ENCODE measurements at regions not wholly inside any gene's neighbourhood (a gene's known extent, or its start where the extent isn't known, plus 50 kb on each side); places are given as distances from the start of the nearest gene placed in this dataset.
A peak's percentile ranks its signal among the peaks of the same experiment; 100 is the strongest.

DNA sequence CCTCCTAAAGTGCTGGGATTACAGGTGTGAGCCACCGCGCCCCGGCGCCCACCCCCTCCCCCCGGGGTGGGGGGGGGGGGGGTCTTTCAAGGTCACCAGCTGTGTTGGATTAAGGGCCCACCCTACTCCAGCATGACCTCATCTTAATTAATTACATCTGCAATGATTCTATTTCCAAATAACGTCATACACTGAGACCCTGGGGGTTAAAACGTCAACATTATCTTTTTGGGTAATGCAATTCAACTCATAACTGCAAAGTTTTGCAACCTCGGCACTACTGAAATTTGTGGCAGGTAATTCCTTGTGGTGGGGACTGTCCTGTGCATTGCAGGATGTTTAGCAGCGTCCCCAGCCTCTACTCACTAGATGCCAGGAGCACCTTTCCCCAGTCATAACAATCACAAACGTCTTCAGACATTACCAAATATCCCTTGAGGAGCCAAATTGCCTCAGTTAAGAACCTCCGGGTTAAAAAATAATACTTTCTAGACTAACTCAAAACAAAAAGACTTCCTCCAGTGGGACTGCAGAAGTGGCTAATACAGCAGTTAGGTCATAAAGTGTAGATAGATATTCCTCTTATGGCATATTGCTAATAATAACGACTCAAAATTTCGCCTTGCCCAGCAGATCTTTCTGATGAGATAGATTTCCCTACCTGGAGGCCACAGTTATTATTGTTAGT lies 233.0 kb upstream of the KAZN start:
- Histone ChIP-seq H3K9ac (ENCODE audit: low read depth, low read length) (no peak overlapping the region), H3K4me3 (ENCODE audit: low read length) (no peak overlapping the region), H3K9me3 (replicated peaks; ENCODE audit: low read length) (no peaks in the 10 kb centered on the region), H3K4me1 (ENCODE audit: control insufficient read depth, insufficient read depth, low read length) (peaks cover 27% of the 10 kb centered on the region), H3K4me2 (ENCODE audit: low read length) (no peak overlapping the region), H3K27me3 (ENCODE audit: control insufficient read depth, insufficient read depth, low read length) (no peaks in the 10 kb centered on the region), H3K36me3 (ENCODE audit: insufficient read depth, low read length) (no peaks in the 10 kb centered on the region)

DNA sequence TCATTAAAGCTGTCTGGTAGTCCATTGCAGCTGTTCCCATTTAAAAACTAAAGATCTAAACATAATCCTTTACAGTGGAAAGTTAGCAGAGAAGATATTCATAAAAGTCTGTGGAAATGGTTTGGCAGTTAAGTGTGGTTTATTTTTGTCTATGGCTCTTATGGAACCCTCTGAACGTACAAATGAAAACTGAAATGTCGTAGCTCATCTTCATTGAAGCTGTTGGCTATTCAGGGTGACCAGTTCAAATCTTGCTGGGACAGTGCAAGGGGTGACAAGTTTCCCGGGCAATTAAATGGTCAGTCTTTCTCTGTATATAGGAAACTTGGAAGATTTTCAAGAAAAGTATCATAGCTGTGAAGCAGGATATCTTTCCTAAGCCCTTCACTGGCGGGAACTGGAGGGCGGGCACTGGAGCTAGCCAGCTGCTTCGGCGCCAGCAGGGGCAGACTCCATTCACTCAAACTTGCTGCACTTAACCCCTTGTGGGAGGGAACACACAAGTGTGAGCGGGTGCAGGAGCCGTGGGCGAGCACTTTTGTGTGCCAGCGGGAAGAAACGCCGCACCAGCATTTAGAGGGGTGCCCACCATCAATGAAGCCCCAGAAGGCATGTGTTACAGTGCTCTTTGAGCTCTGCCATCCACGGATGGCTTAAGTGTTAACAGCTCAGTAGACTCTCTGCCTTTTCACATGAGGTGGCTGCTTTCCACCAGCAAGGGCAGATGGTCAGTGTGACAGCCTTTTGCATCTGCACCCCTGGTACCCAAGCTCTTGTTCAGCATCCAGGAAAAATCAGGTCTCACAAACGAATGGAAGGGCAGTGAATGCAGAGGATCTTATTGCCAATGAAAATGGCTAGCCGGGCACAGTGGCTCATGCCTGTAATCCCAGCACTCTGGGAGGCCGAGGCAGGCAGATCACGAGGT lies 232.1 kb upstream of the KAZN start:
- peak overlapping the region; percentile 66 for H3K4me2 ChIP-seq (ENCODE audit: low read length)
- H3K27me3 ChIP-seq (ENCODE audit: control insufficient read depth, insufficient read depth, low read length), result no peaks in the 10 kb centered on the region
- peak overlapping the region; percentile 25 for H3K4me3 ChIP-seq (ENCODE audit: low read length)
- no peaks in the 10 kb centered on the region for H3K36me3 ChIP-seq (ENCODE audit: insufficient read depth, low read length)
- H3K9ac ChIP-seq (ENCODE audit: low read depth, low read length), result no peak overlapping the region
- peaks cover 18% of the 10 kb centered on the region for H3K4me1 ChIP-seq (ENCODE audit: control insufficient read depth, insufficient read depth, low read length)
- H3K9me3 ChIP-seq (replicated peaks; ENCODE audit: low read length), result no peaks in the 10 kb centered on the region

DNA sequence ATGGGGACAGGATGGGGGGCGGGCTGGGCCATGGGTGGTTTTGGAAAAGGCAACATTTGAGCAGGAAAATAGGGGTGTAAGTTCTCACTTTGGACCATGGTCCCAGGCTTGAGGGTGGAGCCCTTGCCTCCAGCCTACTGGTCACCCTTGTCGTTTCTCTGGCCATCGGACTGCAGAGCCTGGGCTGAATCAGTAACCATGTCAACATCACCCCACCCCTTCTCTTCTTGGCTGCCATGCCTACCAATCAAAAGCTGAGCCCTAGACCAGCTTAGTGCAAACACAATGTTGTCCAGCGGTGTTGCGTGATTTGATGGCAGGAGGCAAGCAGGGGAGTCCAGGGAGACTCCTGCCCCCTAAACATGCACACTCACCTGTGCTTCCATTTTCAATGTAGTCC lies 231.0 kb upstream of the KAZN start:
- Histone ChIP-seq H3K9ac (ENCODE audit: low read depth, low read length) (no peak overlapping the region), H3K27me3 (ENCODE audit: control insufficient read depth, insufficient read depth, low read length) (no peaks in the 10 kb centered on the region), H3K4me1 (ENCODE audit: control insufficient read depth, insufficient read depth, low read length) (peaks cover 24% of the 10 kb centered on the region), H3K4me2 (ENCODE audit: low read length) (no peak overlapping the region), H3K9me3 (replicated peaks; ENCODE audit: low read length) (no peaks in the 10 kb centered on the region), H3K4me3 (ENCODE audit: low read length) (no peak overlapping the region), H3K36me3 (ENCODE audit: insufficient read depth, low read length) (no peaks in the 10 kb centered on the region)

DNA sequence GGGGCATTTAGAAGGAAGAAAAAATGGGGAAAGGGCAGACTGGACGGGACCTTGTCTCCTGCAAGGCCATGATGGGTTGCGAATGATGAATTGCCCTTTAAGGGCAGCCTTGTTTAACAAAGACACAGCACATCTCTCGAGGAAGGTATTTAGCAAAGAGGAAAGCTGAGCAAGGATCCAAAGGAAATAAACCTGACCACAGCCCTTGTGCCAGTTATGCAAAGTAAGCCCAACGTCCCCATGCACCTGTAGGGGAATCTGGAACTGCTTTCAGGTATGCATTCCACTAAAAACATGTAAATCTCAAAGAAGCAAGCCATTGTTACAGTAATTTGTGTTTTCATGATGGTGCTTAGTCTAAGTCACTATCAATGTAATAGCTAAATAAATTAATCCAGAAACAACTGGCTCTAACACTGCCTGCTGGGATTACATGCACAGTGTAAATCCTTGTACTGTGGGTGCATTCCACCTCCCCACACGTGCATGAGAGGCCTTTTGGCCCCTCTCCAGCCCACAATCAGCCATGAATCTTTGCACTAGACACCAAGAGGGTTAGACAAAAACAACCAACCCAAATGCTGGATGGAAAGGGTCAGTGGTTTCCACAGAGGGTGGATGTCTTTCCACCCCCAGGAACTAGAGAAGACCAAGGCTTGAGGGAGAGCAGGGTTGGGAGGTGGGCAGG lies 228.8 kb upstream of the KAZN start:
- H3K4me3 ChIP-seq (ENCODE audit: low read length), result no peak overlapping the region
- H3K27me3 ChIP-seq (ENCODE audit: control insufficient read depth, insufficient read depth, low read length), result no peaks in the 10 kb centered on the region
- no peak overlapping the region for H3K9ac ChIP-seq (ENCODE audit: low read depth, low read length)
- no peaks in the 10 kb centered on the region for H3K36me3 ChIP-seq (ENCODE audit: insufficient read depth, low read length)
- H3K4me2 ChIP-seq (ENCODE audit: low read length), result no peak overlapping the region
- H3K9me3 ChIP-seq (replicated peaks; ENCODE audit: low read length), result no peaks in the 10 kb centered on the region
- peaks cover 28% of the 10 kb centered on the region for H3K4me1 ChIP-seq (ENCODE audit: control insufficient read depth, insufficient read depth, low read length)

DNA sequence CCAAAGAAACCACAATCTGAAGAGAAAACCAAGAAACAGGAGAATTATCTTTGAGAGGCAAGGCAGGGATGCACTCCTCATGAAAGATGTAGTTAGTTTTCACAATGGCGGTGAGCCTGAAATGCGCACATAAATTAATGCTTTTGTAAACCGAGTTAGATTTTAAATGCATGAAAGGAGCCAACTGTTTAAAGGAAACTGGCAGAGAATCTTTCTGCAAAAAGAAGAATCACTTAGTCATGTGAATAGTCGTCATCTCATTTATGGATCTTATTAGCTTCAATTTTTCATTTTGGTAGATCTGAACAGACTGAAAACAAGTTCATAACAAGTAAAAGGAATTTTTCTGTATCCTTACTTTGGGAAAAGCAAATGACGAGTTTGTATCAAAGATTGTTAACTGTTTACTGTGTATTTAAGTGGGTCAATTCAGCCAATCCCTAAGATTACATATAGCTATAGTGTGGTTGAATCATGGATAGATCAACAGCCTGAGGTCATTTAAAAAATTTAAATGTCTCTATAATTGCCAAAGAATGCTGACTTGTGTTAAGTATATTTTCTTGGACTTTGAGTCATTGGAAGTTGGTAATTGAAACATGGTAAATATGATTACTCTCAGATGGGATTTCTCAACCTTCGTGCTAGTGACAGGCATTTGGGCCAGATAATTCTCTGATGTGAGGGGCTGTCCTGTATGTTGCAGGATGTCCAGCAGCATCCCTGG lies 226.6 kb upstream of the KAZN start:
- Histone ChIP-seq H3K4me2 (ENCODE audit: low read length) (no peak overlapping the region), H3K9me3 (replicated peaks; ENCODE audit: low read length) (no peaks in the 10 kb centered on the region), H3K9ac (ENCODE audit: low read depth, low read length) (no peak overlapping the region), H3K27me3 (ENCODE audit: control insufficient read depth, insufficient read depth, low read length) (no peaks in the 10 kb centered on the region), H3K4me3 (ENCODE audit: low read length) (no peak overlapping the region), H3K36me3 (ENCODE audit: insufficient read depth, low read length) (no peaks in the 10 kb centered on the region), H3K4me1 (ENCODE audit: control insufficient read depth, insufficient read depth, low read length) (peaks cover 18% of the 10 kb centered on the region)

DNA sequence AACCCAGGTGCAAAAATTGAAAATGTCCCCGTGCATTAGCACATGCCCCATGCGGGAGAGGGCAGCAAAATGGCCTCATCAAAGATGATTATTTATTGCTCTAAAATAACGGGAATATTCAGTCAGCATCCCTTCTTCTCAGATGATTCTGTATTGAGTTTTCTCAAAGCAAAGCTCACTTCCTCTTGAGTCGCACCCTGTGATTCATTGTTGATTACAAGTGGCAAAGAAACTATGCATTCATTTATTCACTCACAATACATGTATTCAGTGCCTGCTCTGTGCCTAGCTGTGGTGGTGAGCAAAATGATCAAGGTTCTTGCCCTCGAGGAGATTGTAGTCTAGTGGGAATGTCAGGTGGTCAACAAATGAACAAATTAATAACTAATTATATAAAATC lies 226.0 kb upstream of the KAZN start:
- H3K27me3 ChIP-seq (ENCODE audit: control insufficient read depth, insufficient read depth, low read length), result no peaks in the 10 kb centered on the region
- H3K4me2 ChIP-seq (ENCODE audit: low read length), result no peak overlapping the region
- peaks cover 23% of the 10 kb centered on the region for H3K4me1 ChIP-seq (ENCODE audit: control insufficient read depth, insufficient read depth, low read length)
- no peaks in the 10 kb centered on the region for H3K36me3 ChIP-seq (ENCODE audit: insufficient read depth, low read length)
- H3K9ac ChIP-seq (ENCODE audit: low read depth, low read length), result no peak overlapping the region
- no peaks in the 10 kb centered on the region for H3K9me3 ChIP-seq (replicated peaks; ENCODE audit: low read length)
- no peak overlapping the region for H3K4me3 ChIP-seq (ENCODE audit: low read length)

GRCh38 chr1:14373081-14373758 lies 225.3 kb upstream of the KAZN start:
- H3K4me3 ChIP-seq (ENCODE audit: low read length), result no peak overlapping the region
- H3K9ac ChIP-seq (ENCODE audit: low read depth, low read length), result no peak overlapping the region
- no peaks in the 10 kb centered on the region for H3K9me3 ChIP-seq (replicated peaks; ENCODE audit: low read length)
- peaks cover 25% of the 10 kb centered on the region for H3K4me1 ChIP-seq (ENCODE audit: control insufficient read depth, insufficient read depth, low read length)
- H3K36me3 ChIP-seq (ENCODE audit: insufficient read depth, low read length), result no peaks in the 10 kb centered on the region
- no peaks in the 10 kb centered on the region for H3K27me3 ChIP-seq (ENCODE audit: control insufficient read depth, insufficient read depth, low read length)
- no peak overlapping the region for H3K4me2 ChIP-seq (ENCODE audit: low read length)

DNA sequence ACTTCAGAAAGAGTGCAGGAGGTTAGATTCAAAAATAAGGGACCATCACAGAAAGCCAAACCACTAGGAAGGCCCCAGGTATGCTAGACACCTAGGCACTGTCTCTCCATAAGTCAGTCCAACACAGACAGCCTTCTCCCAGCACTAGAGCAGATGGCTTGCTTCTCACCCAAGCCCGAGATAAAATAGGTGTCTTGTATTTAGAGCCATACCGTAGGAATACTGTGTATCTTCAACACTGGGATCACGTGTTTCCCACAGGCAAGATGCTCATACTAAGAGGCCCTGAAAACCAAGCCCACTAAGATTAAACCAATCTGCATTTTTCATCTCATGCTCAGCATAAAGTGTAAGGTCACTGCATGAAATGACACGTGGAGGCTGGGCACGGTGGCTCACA lies 223.3 kb upstream of the KAZN start:
- H3K9me3 ChIP-seq (replicated peaks; ENCODE audit: low read length), result no peaks in the 10 kb centered on the region
- H3K4me1 ChIP-seq (ENCODE audit: control insufficient read depth, insufficient read depth, low read length), result peaks cover 25% of the 10 kb centered on the region
- H3K4me2 ChIP-seq (ENCODE audit: low read length), result no peak overlapping the region
- no peaks in the 10 kb centered on the region for H3K27me3 ChIP-seq (ENCODE audit: control insufficient read depth, insufficient read depth, low read length)
- H3K4me3 ChIP-seq (ENCODE audit: low read length), result no peak overlapping the region
- H3K36me3 ChIP-seq (ENCODE audit: insufficient read depth, low read length), result no peaks in the 10 kb centered on the region
- no peak overlapping the region for H3K9ac ChIP-seq (ENCODE audit: low read depth, low read length)

- Histone ChIP-seq H3K4me3 (ENCODE audit: low read length) (no peak overlapping the region), H3K36me3 (ENCODE audit: insufficient read depth, low read length) (no peaks in the 10 kb centered on the region)
These were observed 221.1 kb upstream of the KAZN start for GRCh38 chr1:14377386-14377785.

GRCh38 chr1:14380408-14380807 lies 218.1 kb upstream of the KAZN start:
- H3K4me1 ChIP-seq (ENCODE audit: control insufficient read depth, insufficient read depth, low read length), result peaks cover 12% of the 10 kb centered on the region
- H3K4me3 ChIP-seq (ENCODE audit: low read length), result no peak overlapping the region
- H3K36me3 ChIP-seq (ENCODE audit: insufficient read depth, low read length), result no peaks in the 10 kb centered on the region
- no peak overlapping the region for H3K9ac ChIP-seq (ENCODE audit: low read depth, low read length)
- H3K4me2 ChIP-seq (ENCODE audit: low read length), result no peak overlapping the region
- no peaks in the 10 kb centered on the region for H3K27me3 ChIP-seq (ENCODE audit: control insufficient read depth, insufficient read depth, low read length)
- no peaks in the 10 kb centered on the region for H3K9me3 ChIP-seq (replicated peaks; ENCODE audit: low read length)

More at GRCh38 chr1:14377386-14377785, 221.1 kb upstream of the KAZN start:
- Histone ChIP-seq H3K4me2 (ENCODE audit: low read length) (no peak overlapping the region), H3K9ac (ENCODE audit: low read depth, low read length) (no peak overlapping the region), H3K9me3 (replicated peaks; ENCODE audit: low read length) (no peaks in the 10 kb centered on the region), H3K27me3 (ENCODE audit: control insufficient read depth, insufficient read depth, low read length) (no peaks in the 10 kb centered on the region), H3K4me1 (ENCODE audit: control insufficient read depth, insufficient read depth, low read length) (peaks cover 16% of the 10 kb centered on the region)

Measured in skeletal muscle satellite cell (primary cell).